HL-60 (cell line): ENCODE measurements at regions not wholly inside any gene's neighbourhood (a gene's known extent, or its start where the extent isn't known, plus 50 kb on each side); places are given as distances from the start of the nearest gene placed in this dataset.

Source experiments
- DNase-seq, 2 experiments: peaks; one replicate each; pipeline ENCODE4 v3.0.0-alpha.2; 2010 to 2020; ENCODE audit warnings: low read depth in 1 of 2, low spot score in 1 of 2
- H3K27ac ChIP-seq: fragments of 250-450 bp; sonication (Bioruptor Pico); replicated peaks from 2 replicates; pipeline ENCODE4 v1.5.1; 2020; ENCODE audit warnings: mild to moderate bottlenecking, moderate library complexity
- H3K27me3 ChIP-seq: fragments of 250-450 bp; sonication (Bioruptor Pico); 2 replicates; pipeline ENCODE4 v1.5.1; 2021; ENCODE audit warnings: mild to moderate bottlenecking, moderate library complexity; ENCODE audit not compliant: insufficient read depth, poor library complexity, severe bottlenecking
- H3K4me3 ChIP-seq: replicated peaks from 2 replicates; pipeline ENCODE4 v1.5.1; 2011; ENCODE audit warnings: mild to moderate bottlenecking, control low read depth, low read length; ENCODE audit not compliant: insufficient read depth
- CTCF ChIP-seq: IDR thresholded peaks from one replicate; pipeline ENCODE4 v1.5.1; 2011; ENCODE audit warnings: low read length, control low read depth, inconsistent platforms; ENCODE audit not compliant: insufficient read depth
- GABPA ChIP-seq: IDR thresholded peaks from 2 replicates; pipeline ENCODE4 v1.6.1; 2012; ENCODE audit warnings: low read depth
- POLR2AphosphoS5 ChIP-seq: IDR thresholded peaks from 2 replicates; pipeline ENCODE4 v1.6.1; 2012; ENCODE audit warnings: low read depth
- REST ChIP-seq: IDR thresholded peaks from 2 replicates; pipeline ENCODE4 v1.6.1; 2012; ENCODE audit warnings: low read depth; ENCODE audit not compliant: insufficient replicate concordance
- SPI1 ChIP-seq: IDR thresholded peaks from 2 replicates; pipeline ENCODE4 v1.6.1; 2012; ENCODE audit warnings: low read depth, mild to moderate bottlenecking, borderline replicate concordance

- no peak for DNase-seq
- Histone ChIP-seq H3K4me3 (no peak overlapping the region), H3K27ac (no peak overlapping the region), H3K27me3 (no peaks in the 10 kb centered on the region)
- TF ChIP-seq SPI1 (no peak), REST (no peak), GABPA (no peak), POLR2AphosphoS5 (no peak), CTCF (no peak)
Measured at GRCh38 chr7:35339811-35340210, 85.9 kb upstream of the TBX20 start.

- no peak overlapping the region for H3K4me3 ChIP-seq
- no peak for DNase-seq
- H3K27me3 ChIP-seq, result no peaks in the 10 kb centered on the region
- H3K27ac ChIP-seq, result no peak overlapping the region
- TF ChIP-seq REST, result no peak
- TF ChIP-seq GABPA, result no peak
- no peak for TF ChIP-seq SPI1
- no peak for TF ChIP-seq CTCF
- TF ChIP-seq POLR2AphosphoS5, result no peak
Measured at GRCh38 chr7:35336444-35336843, 82.5 kb upstream of the TBX20 start.

- Histone ChIP-seq H3K27ac (no peak overlapping the region), H3K27me3 (no peaks in the 10 kb centered on the region), H3K4me3 (no peak overlapping the region)
- TF ChIP-seq POLR2AphosphoS5 (no peak), GABPA (no peak), SPI1 (no peak), REST (no peak), CTCF (no peak)
- DNase-seq, result no peak
Measured at GRCh38 chr7:35334506-35334905, 80.6 kb upstream of the TBX20 start.
